ENCODE measurements at regions not wholly inside any gene's neighbourhood (a gene's known extent, or its start where the extent isn't known, plus 50 kb on each side); places are given as distances from the start of the nearest gene placed in this dataset.

DNA sequence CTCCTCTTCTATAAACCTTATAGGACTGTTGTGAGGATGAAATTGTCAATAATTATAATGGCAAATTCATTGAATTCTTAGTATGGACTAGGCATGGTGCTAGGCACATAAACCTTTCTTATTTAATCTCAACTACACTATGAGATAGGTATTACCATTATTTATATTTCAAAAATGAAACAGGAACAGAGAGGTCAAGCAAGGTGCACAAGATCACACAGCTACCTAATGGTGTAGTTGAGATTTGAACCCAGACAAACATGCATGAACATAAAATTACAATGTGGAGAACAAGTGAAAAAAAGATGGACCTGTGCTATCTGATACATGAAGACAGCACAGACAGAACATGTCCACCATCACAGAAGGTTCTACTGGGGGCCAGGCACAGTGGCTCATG, 156.7 kb downstream of the AXIN2 start:
- no peaks in the 10 kb centered on the region for H3K9me3 Mint-ChIP-seq (ENCODE audit: insufficient read depth)
- no peak for ATAC-seq (ENCODE audit: low read depth)
- Histone ChIP-seq H3K4me2 (replicated peaks; ENCODE audit: low read depth, low read length, poor library complexity, severe bottlenecking) (no peak overlapping the region), H3K4me3 (ENCODE audit: control extremely low read depth in 1 of 5, extremely low read depth in 1 of 5, insufficient read depth in 1 of 5, low read depth in 2 of 5, low read length in 4 of 5) (no peak overlapping the region), H3K27me3 (replicated peaks in 1 of 4; ENCODE audit: control extremely low read depth in 1 of 4, control insufficient read depth in 3 of 4, insufficient read depth in 4 of 4, low read length in 3 of 4) (peaks cover 0 to 3% (median 0%) of the 10 kb centered on the region in 4 experiments), H3K79me2 (ENCODE audit: control insufficient read depth, insufficient read depth, low read length) (no peaks in the 10 kb centered on the region), H3K9me3 (ENCODE audit: control extremely low read depth in 1 of 3, control insufficient read depth in 2 of 3, insufficient read depth in 1 of 3, low read length in 2 of 3) (no peaks in the 10 kb centered on the region), H3K9ac (ENCODE audit: low read length) (no peak overlapping the region), H3K27ac (ENCODE audit: low read length in 2 of 2) (no peak overlapping the region), H3K36me3 (replicated peaks in 1 of 2; ENCODE audit: control extremely low read depth in 1 of 2, control insufficient read depth in 1 of 2, extremely low read depth in 1 of 2, insufficient read depth in 2 of 2, low read length in 1 of 2) (no peaks in the 10 kb centered on the region), H2AFZ (ENCODE audit: insufficient read depth, low read depth, low read length, poor library complexity, severe bottlenecking) (no peak overlapping the region), H4K20me1 (ENCODE audit: control insufficient read depth, insufficient read depth, low read length, poor library complexity, severe bottlenecking) (no peaks in the 10 kb centered on the region), H3K4me1 (ENCODE audit: control insufficient read depth in 2 of 2, insufficient read depth in 2 of 2, low read length in 2 of 2) (no peaks in the 10 kb centered on the region)
- no peak overlapping the region for H3K4me3 Mint-ChIP-seq
- ChIA-PET POLR2A (no interaction called here), CTCF (no interaction called here)
- peaks cover 23% of the 10 kb centered on the region for H3K27me3 Mint-ChIP-seq
- H3K4me1 Mint-ChIP-seq, result no peaks in the 10 kb centered on the region
- TF ChIP-seq, protein P1, sequence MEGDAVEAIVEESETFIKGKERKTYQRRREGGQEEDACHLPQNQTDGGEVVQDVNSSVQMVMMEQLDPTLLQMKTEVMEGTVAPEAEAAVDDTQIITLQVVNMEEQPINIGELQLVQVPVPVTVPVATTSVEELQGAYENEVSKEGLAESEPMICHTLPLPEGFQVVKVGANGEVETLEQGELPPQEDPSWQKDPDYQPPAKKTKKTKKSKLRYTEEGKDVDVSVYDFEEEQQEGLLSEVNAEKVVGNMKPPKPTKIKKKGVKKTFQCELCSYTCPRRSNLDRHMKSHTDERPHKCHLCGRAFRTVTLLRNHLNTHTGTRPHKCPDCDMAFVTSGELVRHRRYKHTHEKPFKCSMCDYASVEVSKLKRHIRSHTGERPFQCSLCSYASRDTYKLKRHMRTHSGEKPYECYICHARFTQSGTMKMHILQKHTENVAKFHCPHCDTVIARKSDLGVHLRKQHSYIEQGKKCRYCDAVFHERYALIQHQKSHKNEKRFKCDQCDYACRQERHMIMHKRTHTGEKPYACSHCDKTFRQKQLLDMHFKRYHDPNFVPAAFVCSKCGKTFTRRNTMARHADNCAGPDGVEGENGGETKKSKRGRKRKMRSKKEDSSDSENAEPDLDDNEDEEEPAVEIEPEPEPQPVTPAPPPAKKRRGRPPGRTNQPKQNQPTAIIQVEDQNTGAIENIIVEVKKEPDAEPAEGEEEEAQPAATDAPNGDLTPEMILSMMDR (IDR thresholded peaks at IDR 0.05), result no peak
- TF ChIP-seq EZH2 (IDR thresholded peaks at IDR 0.05; ENCODE audit: borderline replicate concordance, insufficient read depth, low read depth, low read length, poor library complexity, severe bottlenecking), result no peak
- DNase-seq, result no peak
- no peak overlapping the region for H3K27ac Mint-ChIP-seq
- intact Hi-C loops (cut with micrococcal nuclease), result no loop called here

DNA sequence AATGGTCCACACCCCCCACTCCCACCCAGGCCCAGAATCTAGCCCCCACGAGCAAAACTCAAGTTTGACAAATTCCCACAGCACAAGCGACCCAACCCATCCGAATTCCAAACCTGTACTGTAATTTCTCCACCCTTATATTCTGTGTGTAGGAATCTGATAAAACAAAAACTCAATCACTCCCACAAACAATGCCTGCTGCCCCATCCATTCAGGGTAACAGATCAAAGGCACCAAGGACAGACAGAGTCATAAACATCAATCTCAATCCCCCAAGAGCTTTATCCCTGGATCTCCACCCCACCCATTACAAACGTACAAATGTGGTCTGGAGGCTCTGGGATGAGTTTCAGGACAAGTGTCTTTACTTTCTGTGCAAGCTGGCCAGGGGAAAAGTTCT, 157.8 kb downstream of the AXIN2 start:
- ATAC-seq (ENCODE audit: low read depth) (no peak), DNase-seq (no peak)
- no peak overlapping the region for H2AFZ ChIP-seq (ENCODE audit: insufficient read depth, low read depth, low read length, poor library complexity, severe bottlenecking)
- H3K4me1 ChIP-seq (ENCODE audit: control insufficient read depth in 2 of 2, insufficient read depth in 2 of 2, low read length in 2 of 2), result no peaks in the 10 kb centered on the region
- Mint-ChIP-seq H3K4me3 (no peak overlapping the region), H3K9me3 (ENCODE audit: insufficient read depth) (no peaks in the 10 kb centered on the region), H3K4me1 (no peaks in the 10 kb centered on the region), H3K27me3 (peaks cover 23% of the 10 kb centered on the region), H3K27ac (no peak overlapping the region)
- no peak overlapping the region for H3K9ac ChIP-seq (ENCODE audit: low read length)
- H3K27ac ChIP-seq (ENCODE audit: low read length in 2 of 2), result no peak overlapping the region
- no peaks in the 10 kb centered on the region for H4K20me1 ChIP-seq (ENCODE audit: control insufficient read depth, insufficient read depth, low read length, poor library complexity, severe bottlenecking)
- H3K79me2 ChIP-seq (ENCODE audit: control insufficient read depth, insufficient read depth, low read length), result no peaks in the 10 kb centered on the region
- no peak for TF ChIP-seq EZH2 (IDR thresholded peaks at IDR 0.05; ENCODE audit: borderline replicate concordance, insufficient read depth, low read depth, low read length, poor library complexity, severe bottlenecking)
- TF ChIP-seq, protein P1 (IDR thresholded peaks at IDR 0.05), result no peak
- POLR2A ChIA-PET, result no interaction called here
- peaks cover 0 to 3% (median 0%) of the 10 kb centered on the region in 4 experiments for H3K27me3 ChIP-seq (replicated peaks in 1 of 4; ENCODE audit: control extremely low read depth in 1 of 4, control insufficient read depth in 3 of 4, insufficient read depth in 4 of 4, low read length in 3 of 4)
- intact Hi-C loops (cut with micrococcal nuclease), result no loop called here
- no peak overlapping the region for H3K4me3 ChIP-seq (ENCODE audit: control extremely low read depth in 1 of 5, extremely low read depth in 1 of 5, insufficient read depth in 1 of 5, low read depth in 2 of 5, low read length in 4 of 5)
- no peaks in the 10 kb centered on the region for H3K36me3 ChIP-seq (replicated peaks in 1 of 2; ENCODE audit: control extremely low read depth in 1 of 2, control insufficient read depth in 1 of 2, extremely low read depth in 1 of 2, insufficient read depth in 2 of 2, low read length in 1 of 2)
- CTCF ChIA-PET, result no interaction called here
- no peak overlapping the region for H3K4me2 ChIP-seq (replicated peaks; ENCODE audit: low read depth, low read length, poor library complexity, severe bottlenecking)
- 82% methylated on average over 3 of the region's 4 CpGs for WGBS (ENCODE audit: insufficient coverage)
- no peaks in the 10 kb centered on the region for H3K9me3 ChIP-seq (ENCODE audit: control extremely low read depth in 1 of 3, control insufficient read depth in 2 of 3, insufficient read depth in 1 of 3, low read length in 2 of 3)
